PFSK-1 (cell line): ENCODE measurements at regions not wholly inside any gene's neighbourhood (a gene's known extent, or its start where the extent isn't known, plus 50 kb on each side); places are given as distances from the start of the nearest gene placed in this dataset.

ENCODE experiments used
- POLR2AphosphoS5 ChIP-seq: IDR thresholded peaks from 2 replicates; pipeline ENCODE4 v1.6.1; 2012; ENCODE audit warnings: low read depth, mild to moderate bottlenecking, control low read depth, low read length, moderate library complexity
- REST ChIP-seq, 2 experiments: IDR thresholded peaks; 2 replicates each; pipeline versions ENCODE4 v1.6.1 to v1.8.0; 2011 to 2012; ENCODE audit warnings: low read depth in 2 of 2, low read length in 2 of 2, control low read depth in 1 of 2, inconsistent platforms in 1 of 2, mild to moderate bottlenecking in 1 of 2, moderate library complexity in 1 of 2; ENCODE audit not compliant: insufficient read depth in 1 of 2
- TAF1 ChIP-seq: IDR thresholded peaks from 2 replicates; pipeline ENCODE4 v1.6.1; 2012; ENCODE audit warnings: low read length, control low read depth, borderline replicate concordance; ENCODE audit not compliant: insufficient read depth

GRCh38 chr2:221005338-221005737 lies 566.8 kb downstream of the EPHA4 start:
- TF ChIP-seq POLR2AphosphoS5: no peak
- TF ChIP-seq REST (IDR thresholded peaks at IDR 0.05; ENCODE audit: insufficient read depth in 1 of 2, low read depth in 2 of 2, low read length in 2 of 2): no peak
- no peak for TF ChIP-seq TAF1
